COLO668 (cell line): ENCODE measurements at regions not wholly inside any gene's neighbourhood (a gene's known extent, or its start where the extent isn't known, plus 50 kb on each side); places are given as distances from the start of the nearest gene placed in this dataset.

Experiments used
- DNase-seq: peaks from one replicate; lab custom pipeline; 2025; ENCODE audit not compliant: unreplicated experiment; lab: John Stamatoyannopoulos, UW

DNA sequence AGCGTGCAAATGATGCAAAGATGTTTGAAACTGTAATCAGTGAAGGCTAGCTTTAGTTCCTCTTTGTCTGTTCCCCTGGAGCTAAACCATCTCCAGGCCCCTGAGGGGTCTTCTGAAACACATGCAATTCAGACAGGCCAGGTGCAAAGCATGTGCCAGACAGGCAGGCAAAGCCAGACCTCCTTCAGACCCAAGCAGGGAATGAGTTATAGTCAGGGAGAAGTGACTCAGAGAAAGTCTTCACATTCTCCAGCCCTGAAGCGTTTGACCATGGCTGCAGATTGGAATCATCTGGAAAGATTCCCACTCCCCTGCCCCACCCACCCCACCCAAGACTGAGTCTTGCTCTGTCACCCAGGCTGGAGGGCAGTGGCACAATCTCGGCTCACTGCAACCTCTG lies 187.0 kb upstream of the ISX start:
- no peak for DNase-seq

GRCh38 chr22:34880662-34881061 lies 185.3 kb upstream of the ISX start:
- no peak for DNase-seq

GRCh38 chr22:34881453-34881852 lies 184.5 kb upstream of the ISX start:
- no peak for DNase-seq

- DNase-seq = no peak
These were observed 180.1 kb upstream of the ISX start for GRCh38 chr22:34885852-34886251.

DNA sequence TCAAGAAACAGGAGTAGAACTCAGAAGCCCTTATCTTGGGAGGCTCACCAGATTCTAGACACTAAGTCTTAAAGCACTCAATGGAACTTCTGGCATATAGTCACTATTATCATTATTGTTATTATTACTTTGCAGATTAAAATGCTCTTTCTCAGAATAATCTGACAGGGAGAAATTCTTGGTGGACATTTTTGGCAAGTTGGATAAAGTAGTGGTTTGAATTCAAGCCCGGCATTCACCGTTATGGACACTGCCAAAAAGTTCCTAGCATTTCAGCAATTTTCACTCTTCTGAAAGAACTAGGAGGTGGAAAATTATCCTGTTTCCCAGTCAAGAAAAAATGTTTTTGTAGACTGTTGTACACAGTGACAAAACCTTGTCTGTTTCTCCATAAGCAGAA lies 179.6 kb upstream of the ISX start:
- DNase-seq = no peak

DNA sequence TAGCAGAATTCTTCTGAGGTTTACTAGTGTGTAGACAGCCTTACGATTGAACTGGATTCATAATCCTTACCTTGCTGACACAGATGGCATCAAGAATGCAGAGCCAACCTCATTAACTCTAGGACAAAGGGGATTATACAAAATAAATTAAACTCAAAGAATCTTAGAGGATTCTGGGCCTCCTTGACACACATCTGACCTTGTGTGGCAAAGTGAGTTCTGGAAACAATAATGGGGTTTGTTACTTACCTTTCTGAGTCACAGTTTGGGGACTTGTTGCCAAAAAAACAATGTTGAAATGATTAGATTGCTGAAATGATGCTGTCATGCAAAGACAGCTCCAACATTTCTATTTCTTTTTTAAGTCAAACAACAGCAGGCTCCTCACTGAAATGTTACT lies 179.1 kb upstream of the ISX start:
- DNase-seq = no peak

GRCh38 chr22:34897126-34897525 lies 168.8 kb upstream of the ISX start:
- DNase-seq = no peak

DNA sequence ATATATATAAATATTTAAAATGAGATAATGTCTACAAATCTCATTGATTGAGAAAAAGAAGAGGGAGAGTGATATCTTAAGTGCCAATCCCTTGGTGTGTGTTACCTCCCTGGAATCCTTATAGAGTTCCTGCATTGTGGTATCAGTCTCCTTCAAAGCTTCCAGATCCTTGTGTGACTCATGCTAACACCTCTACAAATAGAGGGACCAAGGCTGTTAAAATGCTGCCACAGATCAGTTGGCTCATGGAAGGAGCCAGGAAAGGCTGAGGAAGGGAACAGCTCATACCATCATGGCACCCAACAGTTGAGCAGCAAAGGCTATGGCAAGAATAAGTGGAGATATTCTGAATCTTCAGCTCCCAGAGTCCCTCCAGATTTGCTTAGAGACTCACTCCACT lies 163.6 kb upstream of the ISX start:
- no peak for DNase-seq

DNA sequence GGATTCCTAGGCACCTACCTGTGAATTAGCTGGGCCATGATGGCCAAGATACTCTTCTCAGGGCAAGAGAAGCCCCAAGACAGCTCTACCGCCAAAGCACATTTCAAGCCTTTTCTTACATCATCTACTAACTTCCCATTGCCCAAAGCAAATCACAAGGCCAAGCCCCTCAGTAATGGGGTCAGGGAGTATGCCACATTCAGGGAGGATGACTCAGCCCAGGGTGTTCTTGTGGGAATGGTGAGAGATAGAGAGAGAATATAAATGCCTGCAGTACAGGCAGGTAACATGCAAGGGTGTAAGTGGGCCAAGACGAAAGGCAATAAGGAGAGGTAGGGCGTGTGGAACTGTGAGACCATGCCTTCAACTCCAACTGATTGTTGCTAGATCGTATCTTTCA lies 162.5 kb upstream of the ISX start:
- no peak for DNase-seq

- no peak for DNase-seq
These were observed 161.5 kb upstream of the ISX start for GRCh38 chr22:34904486-34904885.

DNA sequence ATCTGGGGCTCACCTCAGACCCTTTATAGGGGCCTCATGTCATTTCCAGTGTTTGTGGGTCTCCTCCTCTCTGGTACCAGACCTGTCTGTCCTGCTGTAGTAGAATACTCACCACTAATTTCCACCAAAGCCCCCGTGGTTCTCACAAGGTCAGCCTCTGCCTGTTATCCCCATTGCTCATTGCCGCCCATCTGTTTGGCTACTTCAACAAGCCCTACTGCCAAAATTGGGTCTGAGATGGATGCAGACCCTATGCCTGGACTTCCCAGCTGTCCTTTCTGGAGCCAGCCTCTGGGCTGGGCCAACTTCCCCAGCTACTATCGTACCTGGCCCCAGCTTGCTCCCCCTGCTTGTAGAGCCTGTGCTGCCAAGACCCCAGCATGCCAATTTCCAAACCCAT lies 152.1 kb upstream of the ISX start:
- DNase-seq = no peak

- DNase-seq = no peak
These were observed 151.1 kb upstream of the ISX start for GRCh38 chr22:34914846-34915245.

GRCh38 chr22:34917239-34917638 lies 148.7 kb upstream of the ISX start:
- no peak for DNase-seq

- no peak for DNase-seq
These were observed 134.9 kb upstream of the ISX start for GRCh38 chr22:34931026-34931425.

DNA sequence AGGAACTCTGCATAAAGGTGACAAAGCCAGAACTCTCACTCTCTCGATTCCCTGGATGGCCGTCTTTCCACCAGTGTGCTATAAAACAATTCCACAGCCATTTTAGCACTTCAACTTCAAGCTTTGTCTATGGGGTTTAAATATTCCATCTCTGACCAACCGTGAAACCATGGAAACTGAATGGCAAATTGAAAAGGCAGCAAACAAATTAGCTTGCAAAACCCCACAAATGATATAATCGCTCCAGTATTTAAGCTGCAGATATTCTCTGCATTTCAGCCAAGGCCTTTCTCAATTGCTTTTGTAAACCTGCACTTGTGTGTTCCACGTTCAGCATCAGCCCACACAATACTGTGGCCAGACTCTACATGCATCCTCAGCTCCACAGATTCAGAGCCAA lies 131.7 kb upstream of the ISX start:
- no peak for DNase-seq

DNA sequence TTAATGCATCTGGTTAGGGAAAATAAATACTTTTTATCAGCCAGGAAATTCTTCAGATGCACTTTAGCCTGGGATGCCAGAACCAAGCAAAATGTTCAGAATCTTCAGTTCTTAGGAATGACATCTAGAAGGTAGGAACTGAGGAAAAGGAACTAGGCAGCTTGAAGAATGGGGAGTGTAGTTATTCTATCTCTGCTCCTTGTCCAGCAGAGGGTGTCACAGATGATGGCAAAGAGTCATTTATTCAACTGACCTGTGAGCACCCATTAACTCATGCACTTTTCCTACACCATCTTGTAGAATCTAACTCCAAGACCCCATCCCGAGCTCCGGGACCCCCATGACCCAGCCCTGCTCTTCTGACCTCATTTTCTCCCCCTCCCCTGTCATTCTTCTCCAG lies 122.1 kb upstream of the ISX start:
- DNase-seq = no peak

DNA sequence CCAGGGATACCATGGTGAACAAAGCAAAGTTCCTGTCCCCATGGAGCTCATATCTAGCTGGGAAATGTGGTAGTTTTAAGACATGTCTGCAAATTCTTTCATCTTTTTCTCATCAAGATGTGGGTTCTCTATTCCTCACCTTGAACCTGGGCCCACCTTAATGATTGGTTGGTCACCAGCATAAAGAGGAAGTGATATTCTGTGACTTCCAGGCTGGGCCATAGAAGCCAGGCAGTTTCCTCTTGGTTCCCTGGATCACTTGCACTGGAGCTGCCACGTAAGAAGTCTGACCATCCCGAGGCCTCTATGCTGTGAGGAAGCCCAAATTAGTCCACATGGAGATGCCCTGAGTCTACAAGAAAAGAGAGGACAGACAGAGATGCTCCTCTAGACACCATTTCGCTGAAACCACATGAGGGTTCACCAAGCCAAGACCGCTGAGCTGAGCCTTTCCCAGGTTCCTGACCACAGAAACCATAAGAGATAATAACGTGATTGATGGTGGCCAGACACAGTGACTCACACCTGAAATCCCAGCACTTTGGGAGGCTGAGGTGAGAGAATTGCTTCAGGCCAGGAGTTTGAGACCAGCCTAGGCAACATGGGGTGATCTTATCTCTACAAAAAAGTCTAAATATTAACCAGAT lies 119.5 kb upstream of the ISX start:
- DNase-seq = no peak

- no peak for DNase-seq
These were observed 115.5 kb upstream of the ISX start for GRCh38 chr22:34950489-34950888.

GRCh38 chr22:34951212-34951611 lies 114.7 kb upstream of the ISX start:
- DNase-seq = no peak

- DNase-seq = no peak
These were observed 106.0 kb upstream of the ISX start for GRCh38 chr22:34960005-34960404.

GRCh38 chr22:34966980-34967565 lies 98.9 kb upstream of the ISX start:
- DNase-seq = no peak

DNA sequence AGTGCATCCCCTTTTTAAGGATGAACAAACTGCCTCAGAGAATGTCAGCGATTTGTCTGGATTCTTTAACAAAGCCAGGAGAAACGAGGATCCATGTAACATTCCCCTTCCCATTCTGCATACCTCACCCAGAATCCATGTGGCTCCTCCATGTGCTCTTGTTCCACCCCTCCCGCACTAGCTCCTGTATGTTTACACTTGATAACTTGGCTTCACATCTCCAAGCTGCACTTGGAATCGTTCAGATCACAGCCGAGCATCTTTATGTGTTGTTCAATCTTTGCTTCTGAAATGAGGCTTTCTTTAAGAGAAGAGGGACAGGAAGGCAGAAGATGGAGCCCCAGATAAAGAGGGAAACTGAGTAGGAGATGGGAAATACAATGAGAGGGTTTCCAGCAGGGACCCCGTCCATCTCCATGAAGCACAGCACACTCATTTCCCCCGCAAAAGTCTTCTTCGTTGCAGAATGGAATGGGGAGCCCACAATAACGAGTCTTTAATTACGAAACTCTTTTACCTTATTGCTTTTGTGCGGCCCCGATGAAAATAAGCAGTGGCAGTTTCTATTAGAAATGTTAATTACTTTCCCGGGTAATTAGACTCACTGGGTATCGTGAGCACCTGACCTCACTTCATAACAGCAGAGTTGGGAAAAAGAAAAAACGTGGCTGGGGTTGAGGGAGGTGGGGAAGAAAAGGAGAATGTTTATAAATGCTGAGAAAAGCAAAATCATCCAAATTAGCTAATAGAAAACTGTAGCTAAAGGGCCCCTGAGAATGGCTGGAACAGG lies 96.8 kb upstream of the ISX start:
- no peak for DNase-seq

DNA sequence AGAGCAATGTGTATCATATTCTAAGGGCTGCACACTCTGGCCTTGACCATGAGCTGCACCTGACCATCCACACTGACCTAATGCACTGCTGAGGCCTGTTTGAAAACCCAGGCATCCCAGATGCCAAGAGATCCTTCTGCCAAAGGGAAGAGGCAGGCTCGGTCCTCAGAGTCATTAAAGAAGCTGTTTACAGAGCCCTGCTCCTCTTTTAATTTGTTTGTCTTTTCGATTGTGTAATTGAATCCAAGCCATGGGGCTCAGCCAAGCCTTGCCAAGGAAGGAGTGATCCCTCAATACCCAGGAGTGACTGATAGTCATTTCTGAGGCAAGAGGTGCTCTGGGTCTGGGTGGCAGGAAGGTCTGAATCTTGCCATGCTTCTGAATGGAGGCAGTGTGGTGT lies 94.5 kb upstream of the ISX start:
- DNase-seq = no peak
